OCI-LY3 (cell line): ENCODE measurements at regions not wholly inside any gene's neighbourhood (a gene's known extent, or its start where the extent isn't known, plus 50 kb on each side); places are given as distances from the start of the nearest gene placed in this dataset.
"Not testable (repeated sequence)": the region's sequence is repeated elsewhere in the genome, so short reads cannot be mapped to it uniquely, and the experiment has no call there.

Experiments used
- H2AFZ ChIP-seq: fragments of 200-600, 300-600 bp; shearing (Covaris generic); 2 replicates; pipeline ENCODE4 v1.6.0; 2014; ENCODE audit warnings: antibody characterized with exemption, low read depth, low read length
- H3K27ac ChIP-seq: fragments of 200-600, 300-600 bp; sonication (generic); 2 replicates; pipeline ENCODE4 v1.5.1; 2014; ENCODE audit warnings: mild to moderate bottlenecking, low read length, moderate library complexity, mixed read lengths
- H3K27me3 ChIP-seq: fragments of 200-600, 300-600 bp; sonication (generic); 2 replicates; pipeline ENCODE4 v1.6.1; 2014; ENCODE audit warnings: low read depth, low read length, mixed read lengths
- H3K36me3 ChIP-seq: fragments of 200-600, 300-600 bp; sonication (generic); replicated peaks from 2 replicates; pipeline ENCODE3; 2014; ENCODE audit warnings: low read depth, low read length, mixed read lengths
- H3K4me1 ChIP-seq: fragments of 300-600, 200-600 bp; sonication (generic); 2 replicates; pipeline ENCODE4 v1.6.1; 2014; ENCODE audit warnings: low read length, mixed read lengths
- H3K4me2 ChIP-seq: fragments of 200-600, 300-600 bp; sonication (generic); 2 replicates; pipeline ENCODE4 v1.6.1; 2014; ENCODE audit warnings: low read length, mixed read lengths
- H3K4me3 ChIP-seq: fragments of 300-600, 200-600 bp; sonication (generic); 2 replicates; pipeline ENCODE4 v1.5.1; 2014; ENCODE audit warnings: antibody characterized with exemption, mild to moderate bottlenecking, low read length, moderate library complexity
- H3K79me2 ChIP-seq: fragments of 300-600, 200-600 bp; shearing (Covaris generic); 2 replicates; pipeline ENCODE4 v1.6.1; 2014; ENCODE audit warnings: mild to moderate bottlenecking, low read length, mixed read lengths
- H3K9ac ChIP-seq: fragments of 300-600, 200-600 bp; shearing (Covaris generic); 2 replicates; pipeline ENCODE4 v1.6.0; 2014; ENCODE audit warnings: mild to moderate bottlenecking, low read length, moderate library complexity
- H3K9me3 ChIP-seq: fragments of 200-600, 300-600 bp; shearing (Covaris generic); 2 replicates; pipeline ENCODE4 v1.6.1; 2014; ENCODE audit warnings: low read length, mixed read lengths; ENCODE audit not compliant: insufficient read depth
- H4K20me1 ChIP-seq: fragments of 200-600, 300-600 bp; sonication (generic); 2 replicates; pipeline ENCODE4 v1.6.1; 2016; ENCODE audit warnings: low read length, mixed read lengths; ENCODE audit not compliant: insufficient read depth
- EZH2phosphoT487 ChIP-seq: fragments of 200-600 bp; shearing (Covaris generic); IDR thresholded peaks from 2 replicates; pipeline ENCODE4 v1.6.1; 2018; ENCODE audit warnings: antibody characterized with exemption, mixed run types, low read depth
- TF ChIP-seq, protein P1 (sequence below): fragments of 200-600, 300-600 bp; sonication (generic); IDR thresholded peaks from 2 replicates; pipeline ENCODE4 v1.5.1; 2014; ENCODE audit warnings: antibody characterized with exemption, low read length, low read depth

DNA sequence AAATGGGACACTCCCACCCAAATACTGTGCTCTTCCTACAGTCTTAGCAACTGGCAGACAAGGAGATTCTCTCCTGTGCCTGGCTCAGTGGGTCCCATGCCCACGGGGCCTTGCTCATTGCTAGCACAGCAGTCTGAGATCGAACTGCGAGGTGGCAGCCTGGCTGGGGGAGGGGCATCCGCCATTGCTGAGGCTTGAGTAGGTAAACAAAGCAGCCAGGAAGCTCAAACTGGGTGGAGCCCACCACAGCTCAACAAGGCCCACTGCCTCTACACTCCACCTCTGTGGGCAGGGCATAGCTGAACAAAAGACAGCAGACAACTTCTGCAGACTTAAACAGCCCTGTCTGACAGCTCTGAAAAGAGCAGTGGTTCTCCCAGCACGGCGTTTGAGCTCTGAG lies 174.8 kb downstream of the COL12A1 start:
- H3K79me2 ChIP-seq, H3K9ac ChIP-seq, H2AFZ ChIP-seq, H4K20me1 ChIP-seq, H3K27ac ChIP-seq, H3K4me2 ChIP-seq, H3K4me1 ChIP-seq, H3K36me3 ChIP-seq, H3K9me3 ChIP-seq, H3K27me3 ChIP-seq, H3K4me3 ChIP-seq: not testable (repeated sequence)

DNA sequence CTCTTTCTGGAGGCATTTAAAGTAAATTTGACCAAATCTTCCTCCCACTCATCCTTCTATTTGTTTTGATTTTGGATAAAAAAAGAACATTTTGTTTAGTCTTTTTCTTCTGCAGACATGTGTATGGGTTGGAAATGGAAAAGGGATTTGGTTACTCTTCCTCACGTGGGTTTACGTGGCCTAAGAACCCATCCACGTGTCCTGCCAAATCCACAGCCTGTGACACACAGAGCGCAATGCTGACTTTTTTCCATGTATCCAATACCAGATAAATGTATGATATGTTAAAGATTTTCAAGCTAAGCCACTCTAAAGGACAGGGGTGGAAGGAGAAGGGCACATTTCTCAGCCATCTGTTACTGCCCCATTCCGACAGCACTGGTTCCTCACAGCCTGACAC lies 176.5 kb downstream of the COL12A1 start:
- no peaks in the 10 kb centered on the region for H3K36me3 ChIP-seq
- no peaks in the 10 kb centered on the region for H4K20me1 ChIP-seq
- TF ChIP-seq, protein P1, sequence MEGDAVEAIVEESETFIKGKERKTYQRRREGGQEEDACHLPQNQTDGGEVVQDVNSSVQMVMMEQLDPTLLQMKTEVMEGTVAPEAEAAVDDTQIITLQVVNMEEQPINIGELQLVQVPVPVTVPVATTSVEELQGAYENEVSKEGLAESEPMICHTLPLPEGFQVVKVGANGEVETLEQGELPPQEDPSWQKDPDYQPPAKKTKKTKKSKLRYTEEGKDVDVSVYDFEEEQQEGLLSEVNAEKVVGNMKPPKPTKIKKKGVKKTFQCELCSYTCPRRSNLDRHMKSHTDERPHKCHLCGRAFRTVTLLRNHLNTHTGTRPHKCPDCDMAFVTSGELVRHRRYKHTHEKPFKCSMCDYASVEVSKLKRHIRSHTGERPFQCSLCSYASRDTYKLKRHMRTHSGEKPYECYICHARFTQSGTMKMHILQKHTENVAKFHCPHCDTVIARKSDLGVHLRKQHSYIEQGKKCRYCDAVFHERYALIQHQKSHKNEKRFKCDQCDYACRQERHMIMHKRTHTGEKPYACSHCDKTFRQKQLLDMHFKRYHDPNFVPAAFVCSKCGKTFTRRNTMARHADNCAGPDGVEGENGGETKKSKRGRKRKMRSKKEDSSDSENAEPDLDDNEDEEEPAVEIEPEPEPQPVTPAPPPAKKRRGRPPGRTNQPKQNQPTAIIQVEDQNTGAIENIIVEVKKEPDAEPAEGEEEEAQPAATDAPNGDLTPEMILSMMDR, result no peak
- TF ChIP-seq EZH2phosphoT487, result no peak
- no peaks in the 10 kb centered on the region for H3K79me2 ChIP-seq
- H3K4me1 ChIP-seq, result peaks cover 12% of the 10 kb centered on the region
- H3K27ac ChIP-seq, result no peak overlapping the region
- no peak overlapping the region for H3K4me2 ChIP-seq
- no peak overlapping the region for H2AFZ ChIP-seq
- no peaks in the 10 kb centered on the region for H3K27me3 ChIP-seq
- H3K9me3 ChIP-seq, result no peaks in the 10 kb centered on the region
- H3K9ac ChIP-seq, result no peak overlapping the region
- no peak overlapping the region for H3K4me3 ChIP-seq

DNA sequence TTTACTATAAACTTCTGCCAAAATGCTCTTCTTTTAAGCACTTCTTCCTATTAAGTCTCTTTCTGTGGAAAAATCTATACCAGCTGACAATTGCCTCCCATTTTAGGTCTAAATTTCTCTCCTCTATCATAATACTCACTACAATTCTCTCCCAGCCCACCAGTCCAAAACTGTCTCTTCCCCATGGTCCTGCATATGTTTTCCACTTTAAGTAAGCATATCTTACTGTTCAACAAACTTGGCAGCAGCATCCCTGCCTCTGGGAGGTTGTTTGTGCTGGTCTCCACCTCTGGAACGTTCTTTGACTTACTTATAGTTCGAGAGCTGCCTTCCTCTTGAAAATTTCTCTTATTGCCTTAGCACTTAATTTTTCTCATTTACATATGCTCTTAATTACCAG lies 180.5 kb downstream of the COL12A1 start:
- Histone ChIP-seq H3K9me3 (no peaks in the 10 kb centered on the region), H3K79me2 (no peaks in the 10 kb centered on the region), H3K4me3 (no peak overlapping the region), H3K4me1 (peaks cover 31% of the 10 kb centered on the region), H4K20me1 (no peaks in the 10 kb centered on the region), H3K9ac (no peak overlapping the region), H3K27ac (peak overlapping the region; percentile 15; the same call in 1 of the 2 replicates), H2AFZ (no peak overlapping the region), H3K36me3 (peaks cover 2% of the 10 kb centered on the region), H3K4me2 (no peak overlapping the region), H3K27me3 (no peaks in the 10 kb centered on the region)
- TF ChIP-seq, protein P1, result no peak
- no peak for TF ChIP-seq EZH2phosphoT487

DNA sequence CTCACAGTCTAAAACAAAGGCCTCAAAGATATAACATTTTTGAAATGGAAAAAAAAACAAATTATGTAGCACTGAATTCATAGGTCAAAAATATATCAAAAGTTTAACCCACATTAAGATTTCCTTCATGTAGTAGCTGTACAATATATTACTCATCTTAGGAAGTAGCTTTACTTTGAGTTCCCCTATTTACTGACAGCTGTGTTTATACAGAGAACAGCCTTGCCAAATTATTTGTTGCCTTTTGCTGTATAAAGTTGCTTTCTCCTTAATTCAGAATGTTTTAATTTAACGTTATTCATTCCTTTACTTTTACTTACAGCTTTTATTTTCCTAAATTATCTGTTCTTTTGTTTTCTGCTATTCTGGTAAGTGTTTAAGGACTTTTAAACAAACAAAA lies 181.0 kb downstream of the COL12A1 start:
- Histone ChIP-seq H3K4me2 (peak overlapping the region; percentile 23), H3K4me1 (peaks cover 31% of the 10 kb centered on the region), H3K27ac (peak overlapping the region; percentile 15), H4K20me1 (no peaks in the 10 kb centered on the region), H3K27me3 (no peaks in the 10 kb centered on the region), H3K36me3 (peaks cover 2% of the 10 kb centered on the region), H2AFZ (no peak overlapping the region), H3K9me3 (no peaks in the 10 kb centered on the region), H3K9ac (no peak overlapping the region), H3K4me3 (no peak overlapping the region), H3K79me2 (no peaks in the 10 kb centered on the region)
- TF ChIP-seq, protein P1, result no peak
- no peak for TF ChIP-seq EZH2phosphoT487

DNA sequence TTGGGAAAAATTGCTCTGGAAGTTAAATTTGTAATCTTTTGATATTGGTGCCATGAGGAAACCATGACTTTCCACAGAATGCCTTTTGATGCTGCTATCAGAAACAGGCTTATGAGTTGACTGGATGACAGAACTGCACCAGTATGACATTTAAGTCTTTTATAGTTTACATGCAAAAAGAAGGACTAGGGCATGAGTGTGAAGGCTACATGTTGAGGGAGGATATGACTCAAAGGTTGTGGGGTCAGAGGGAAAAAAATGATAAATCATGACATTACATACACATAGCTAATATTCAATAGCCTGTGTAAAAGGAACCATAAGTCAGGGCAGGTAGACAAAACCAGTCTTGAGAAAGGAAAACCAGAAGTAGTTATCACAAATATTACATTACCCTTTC lies 182.2 kb downstream of the COL12A1 start:
- no peak overlapping the region for H3K9ac ChIP-seq

More for the DNA sequence above, 182.2 kb downstream of the COL12A1 start:
- no peak overlapping the region for H3K27ac ChIP-seq
- no peak overlapping the region for H3K4me3 ChIP-seq
- peaks cover 31% of the 10 kb centered on the region for H3K4me1 ChIP-seq
- H3K36me3 ChIP-seq, result peaks cover 2% of the 10 kb centered on the region
- no peak overlapping the region for H2AFZ ChIP-seq
- no peaks in the 10 kb centered on the region for H3K27me3 ChIP-seq
- no peaks in the 10 kb centered on the region for H3K79me2 ChIP-seq
- H4K20me1 ChIP-seq, result no peaks in the 10 kb centered on the region
- TF ChIP-seq EZH2phosphoT487, result no peak
- TF ChIP-seq, protein P1, result no peak
- H3K9me3 ChIP-seq, result no peaks in the 10 kb centered on the region
- H3K4me2 ChIP-seq, result no peak overlapping the region
